Hepatocyte (in vitro differentiated cells): ENCODE measurements at regions not wholly inside any gene's neighbourhood (a gene's known extent, or its start where the extent isn't known, plus 50 kb on each side); places are given as distances from the start of the nearest gene placed in this dataset.

Experiments used
- CTCF ChIP-seq: fragments of 200-600 bp; sonication (generic); IDR thresholded peaks from 2 replicates; pipeline ENCODE4 v1.5.1; 2016; ENCODE audit warnings: antibody characterized with exemption, mild to moderate bottlenecking; ENCODE audit not compliant: poor library complexity
- EZH2phosphoT487 ChIP-seq: fragments of 200-600 bp; sonication (generic); IDR thresholded peaks from one replicate; pipeline ENCODE4 v1.6.1; 2018; ENCODE audit warnings: antibody characterized with exemption, mild to moderate bottlenecking, low read depth, moderate library complexity; ENCODE audit not compliant: unreplicated experiment, severe bottlenecking

- TF ChIP-seq CTCF (no peak), EZH2phosphoT487 (no peak)
Observed at GRCh38 chr5:120955795-120956194, 491.7 kb downstream of the PRR16 start.
